GM21360 (cell line): ENCODE measurements at regions not wholly inside any gene's neighbourhood (a gene's known extent, or its start where the extent isn't known, plus 50 kb on each side); places are given as distances from the start of the nearest gene placed in this dataset.

ENCODE experiments used
- ATAC-seq: cut with Tn5 transposase; IDR thresholded peaks from one replicate; pipeline ENCODE4 v1.9.1; 2021; ENCODE audit warnings: mild to moderate bottlenecking, moderate library complexity; ENCODE audit not compliant: unreplicated experiment

GRCh38 chr16:86052115-86052670 lies 153.2 kb downstream of the IRF8 start:
- ATAC-seq: no peak

GRCh38 chr16:86052926-86053325 lies 154.0 kb downstream of the IRF8 start:
- ATAC-seq: no peak

- no peak for ATAC-seq
Measured at GRCh38 chr16:86059253-86060171, 160.6 kb downstream of the IRF8 start.

GRCh38 chr16:86060381-86061317 lies 161.7 kb downstream of the IRF8 start:
- no peak for ATAC-seq

- no peak for ATAC-seq
Measured at GRCh38 chr16:86061318-86061695, 162.3 kb downstream of the IRF8 start.

- no peak for ATAC-seq
Measured at GRCh38 chr16:86061721-86062120, 162.8 kb downstream of the IRF8 start.

- ATAC-seq: no peak
Measured at GRCh38 chr16:86062271-86062965, 163.5 kb downstream of the IRF8 start.

- ATAC-seq: no peak
Measured at GRCh38 chr16:86063760-86064405, 164.9 kb downstream of the IRF8 start.

- no peak for ATAC-seq
Measured at GRCh38 chr16:86064431-86065250, 165.7 kb downstream of the IRF8 start.

- ATAC-seq: no peak
Measured at GRCh38 chr16:86065711-86066110, 166.7 kb downstream of the IRF8 start.

- no peak for ATAC-seq
Measured at GRCh38 chr16:86066811-86067210, 167.8 kb downstream of the IRF8 start.

GRCh38 chr16:86067516-86067915 lies 168.6 kb downstream of the IRF8 start:
- ATAC-seq: no peak

- no peak for ATAC-seq
Measured at GRCh38 chr16:86067936-86068335, 169.0 kb downstream of the IRF8 start.

GRCh38 chr16:86068722-86069121 lies 169.8 kb downstream of the IRF8 start:
- ATAC-seq: no peak

- ATAC-seq: no peak
Measured at GRCh38 chr16:86069736-86070298, 170.9 kb downstream of the IRF8 start.

- ATAC-seq: no peak
Measured at GRCh38 chr16:86070484-86070883, 171.5 kb downstream of the IRF8 start.

- ATAC-seq: no peak
Measured at GRCh38 chr16:86070971-86071370, 172.0 kb downstream of the IRF8 start.

- ATAC-seq: no peak
Measured at GRCh38 chr16:86071611-86072240, 172.8 kb downstream of the IRF8 start.
